Left cardiac atrium (tissue), 4 donors: ENCODE measurements at regions not wholly inside any gene's neighbourhood (a gene's known extent, or its start where the extent isn't known, plus 50 kb on each side); places are given as distances from the start of the nearest gene placed in this dataset.
A peak's percentile ranks its signal among the peaks of the same experiment; 100 is the strongest.

ENCODE experiments used
- ATAC-seq, 2 donors: fragments of 200-7000 bp; cut with Tn5 transposase; one replicate each; pipeline ENCODE4 v1.9.1; 2020; ENCODE audit warnings: mild to moderate bottlenecking in 2 of 2, moderate library complexity in 2 of 2
- DNase-seq: peaks from one replicate; pipeline ENCODE4 v3.0.0-alpha.2; 2020
- intact Hi-C, 2 donors: fragments of 100-400 bp; cut with DNase I; formaldehyde crosslinking; loops; one replicate each; pipeline versions ENCODE4 v1.14.1 to v1.15.1; 2022 to 2023
- donor health status: DM: no; HTN: yes; CAD: no.
- donor health status: DM: no; HTN: yes; CAD: no; lungs with severe emphysema.
- donor health status: DM: yes; HTN: yes; CAD: no.
- donor health status: Dilated cardiomyopathy.

- no peak for DNase-seq
- ATAC-seq, result no peak
- intact Hi-C loops, result no loop called here
Measured at GRCh38 chr10:124166431-124167125, 73.2 kb upstream of the CHST15 start.

DNA sequence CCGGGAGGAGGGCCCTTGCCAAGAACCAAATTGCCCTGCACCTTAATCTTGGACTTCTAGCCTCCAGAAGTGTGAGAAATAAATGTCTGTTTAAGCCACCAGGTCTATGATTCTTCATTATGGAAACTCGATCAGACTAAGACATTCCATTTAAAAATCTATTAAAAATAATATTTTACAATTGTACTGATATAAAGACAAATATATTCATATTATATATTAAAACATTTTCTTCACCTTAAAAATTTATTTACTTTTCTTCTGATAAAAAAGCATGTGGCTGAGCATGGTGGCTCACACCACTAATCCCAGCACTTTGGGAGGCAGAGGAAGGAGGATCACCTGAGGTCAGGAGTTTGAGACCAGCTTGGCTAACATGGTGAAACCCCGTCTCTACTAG, 72.4 kb upstream of the CHST15 start:
- intact Hi-C loops, result no loop called here
- no peak for DNase-seq
- no peak for ATAC-seq

DNA sequence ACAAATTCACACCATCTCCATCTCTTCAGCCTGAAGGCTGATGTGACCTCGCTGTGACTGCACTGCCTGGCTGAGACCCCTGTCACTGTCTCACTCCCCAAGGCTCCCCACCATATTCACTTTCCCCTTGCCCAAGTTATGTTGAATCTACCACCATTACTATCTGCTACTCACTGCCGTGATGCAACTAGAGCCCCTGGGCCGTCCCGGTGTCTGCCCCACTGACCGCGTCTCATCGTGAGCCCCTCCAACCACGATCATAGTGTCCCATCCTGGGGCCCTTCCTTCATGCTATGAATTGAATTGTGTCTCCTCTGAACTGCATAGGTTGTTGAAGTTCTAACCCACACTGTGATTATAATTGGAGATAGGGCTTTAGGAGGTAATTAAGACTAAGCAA, 71.9 kb upstream of the CHST15 start:
- no peak for DNase-seq
- intact Hi-C loops, result no loop called here
- ATAC-seq, result no peak

- DNase-seq (no peak), ATAC-seq (no peak)
- intact Hi-C loops, result no loop called here
Measured at GRCh38 chr10:124164264-124164663, 70.9 kb upstream of the CHST15 start.

GRCh38 chr10:124162774-124163354, 69.5 kb upstream of the CHST15 start:
- intact Hi-C loops, result no loop called here
- DNase-seq (no peak), ATAC-seq (no peak)

- intact Hi-C loops, result no loop called here
- ATAC-seq (no peak), DNase-seq (no peak)
Measured at GRCh38 chr10:124162136-124162535, 68.7 kb upstream of the CHST15 start.

DNA sequence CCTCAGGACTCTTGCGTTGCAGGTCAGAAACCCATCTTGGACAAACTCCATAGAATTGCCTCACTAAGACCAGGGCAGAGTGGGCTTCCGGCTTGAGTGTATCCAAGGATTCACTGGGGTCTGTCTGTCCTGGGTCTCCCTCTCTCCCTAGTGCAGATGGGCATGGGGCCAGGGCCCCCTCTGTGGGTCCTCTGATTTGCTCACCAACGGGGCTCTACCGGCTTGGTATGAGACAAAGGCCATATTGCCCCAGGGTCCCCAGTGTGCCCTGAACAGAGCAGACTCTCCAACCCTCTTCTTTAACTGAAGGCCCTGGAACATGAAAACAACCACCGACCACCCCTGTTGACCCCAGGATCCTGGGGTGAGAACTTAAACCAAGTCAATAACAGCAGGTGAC, 68.2 kb upstream of the CHST15 start:
- no peak for DNase-seq

GRCh38 chr10:124160943-124161582, 67.7 kb upstream of the CHST15 start:
- no peak for DNase-seq
- intact Hi-C loops, result no loop called here
- no peak for ATAC-seq

More for the DNA sequence above, 68.2 kb upstream of the CHST15 start:
- ATAC-seq, result no peak
- intact Hi-C loops, result no loop called here

GRCh38 chr10:124160176-124160575, 66.8 kb upstream of the CHST15 start:
- DNase-seq, result no peak
- no peak for ATAC-seq
- intact Hi-C loops, result no loop called here

DNA sequence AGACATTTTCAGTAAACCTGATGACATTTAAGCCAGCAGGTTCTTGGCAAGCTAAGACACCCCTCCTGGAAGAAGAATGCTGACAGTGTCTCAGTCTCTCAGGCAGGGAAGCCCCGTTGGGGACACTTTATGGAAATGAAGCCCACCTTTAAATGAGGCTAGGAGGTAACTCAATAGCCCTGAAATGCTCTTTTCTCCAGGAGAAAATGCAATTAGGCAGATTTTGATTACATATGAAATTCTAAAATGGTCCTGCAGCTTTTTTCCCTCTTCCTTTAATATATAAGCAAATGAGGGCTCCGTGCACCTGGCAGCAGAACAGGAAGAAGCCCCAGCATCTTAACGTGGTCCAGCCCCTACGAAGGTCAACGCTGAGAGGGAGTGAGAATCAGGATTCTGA, 65.8 kb upstream of the CHST15 start:
- intact Hi-C loops, result no loop called here
- no peak for DNase-seq
- ATAC-seq, result no peak

- intact Hi-C loops, result no loop called here
- DNase-seq (no peak), ATAC-seq (no peak)
Measured at GRCh38 chr10:124158592-124158991, 65.2 kb upstream of the CHST15 start.

GRCh38 chr10:124157271-124157681, 63.9 kb upstream of the CHST15 start:
- intact Hi-C loops, result no loop called here
- DNase-seq, result no peak
- ATAC-seq, result no peak

DNA sequence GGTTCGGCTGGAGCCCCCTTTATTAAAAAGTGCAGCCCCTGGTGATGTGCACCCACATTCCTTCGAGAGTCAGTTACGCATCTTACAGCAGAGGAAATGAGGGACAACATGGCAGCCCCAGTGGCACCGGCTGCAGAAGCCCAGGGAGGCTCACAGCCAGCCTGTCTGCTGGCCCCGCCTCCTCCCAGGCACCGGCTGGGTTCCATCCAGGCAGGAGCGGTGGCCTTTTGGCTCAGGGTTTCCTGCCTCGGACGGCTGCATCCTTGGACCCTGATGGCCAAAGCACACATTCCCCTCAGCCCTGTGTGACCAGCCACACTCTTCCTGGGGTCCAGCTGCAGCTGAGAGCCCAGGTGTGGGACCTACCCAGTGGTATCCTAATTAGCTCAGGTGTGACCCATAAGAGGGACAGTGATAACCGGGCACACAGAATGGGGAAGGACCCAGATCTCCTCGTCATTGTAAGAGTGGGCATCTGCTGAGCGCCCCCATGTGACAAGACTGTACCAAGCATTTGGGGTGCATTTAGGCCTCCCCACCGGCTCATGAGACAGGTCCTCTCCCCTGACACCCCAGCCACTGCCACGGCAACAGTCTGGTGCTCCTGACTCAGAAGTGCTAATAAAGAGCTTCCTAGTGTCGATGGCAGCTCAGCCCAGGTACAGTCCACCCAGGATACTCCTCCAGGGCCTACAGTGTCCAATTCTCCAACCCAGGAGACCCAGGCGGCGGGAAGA, 63.3 kb upstream of the CHST15 start:
- ATAC-seq (peak; percentile 23 to 25), DNase-seq (peak; percentile 49)
- intact Hi-C loops, result no loop called here

GRCh38 chr10:124155781-124156435, 62.5 kb upstream of the CHST15 start:
- ATAC-seq (peak; percentile 50 to 53), DNase-seq (peak; percentile 71)
- intact Hi-C loops, result no loop called here

DNA sequence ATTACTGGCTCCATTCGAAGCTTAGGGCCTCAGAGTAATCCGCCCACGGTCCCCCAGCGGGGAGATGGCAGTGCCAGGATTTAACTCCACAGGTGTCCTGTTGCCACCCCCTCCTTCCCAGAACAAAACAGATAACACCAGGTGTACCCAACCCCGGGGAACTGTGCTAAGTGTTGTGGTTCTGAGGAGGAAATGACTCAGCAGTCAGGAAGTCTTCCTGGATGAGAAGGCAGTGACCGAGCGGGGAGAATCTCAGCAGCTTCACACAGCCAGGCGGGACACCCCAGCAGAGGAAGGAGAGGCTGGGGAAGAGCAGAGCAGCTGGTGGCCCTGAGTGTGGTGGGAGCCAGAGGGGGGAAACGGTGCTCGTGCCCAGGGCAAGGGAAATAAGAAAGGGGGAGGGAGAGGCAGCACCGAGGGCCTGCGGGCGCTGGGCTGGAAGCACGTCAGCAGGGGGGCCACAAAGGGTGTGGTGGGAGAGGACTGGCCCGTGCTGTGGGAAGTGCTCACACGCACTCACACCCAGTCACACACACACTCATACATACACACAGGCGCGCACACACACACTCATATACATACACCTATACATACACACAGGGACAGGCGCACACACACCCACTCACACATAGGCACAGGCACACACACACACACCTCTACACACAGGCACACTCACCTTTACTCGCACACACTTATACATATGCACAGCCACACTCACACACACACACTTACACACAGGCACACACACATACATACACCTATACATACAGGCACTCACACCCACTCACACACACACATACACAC, 59.8 kb upstream of the CHST15 start:
- ATAC-seq (peak; percentile 24 to 75), DNase-seq (peak; percentile 60)
- intact Hi-C loops, result no loop called here

DNA sequence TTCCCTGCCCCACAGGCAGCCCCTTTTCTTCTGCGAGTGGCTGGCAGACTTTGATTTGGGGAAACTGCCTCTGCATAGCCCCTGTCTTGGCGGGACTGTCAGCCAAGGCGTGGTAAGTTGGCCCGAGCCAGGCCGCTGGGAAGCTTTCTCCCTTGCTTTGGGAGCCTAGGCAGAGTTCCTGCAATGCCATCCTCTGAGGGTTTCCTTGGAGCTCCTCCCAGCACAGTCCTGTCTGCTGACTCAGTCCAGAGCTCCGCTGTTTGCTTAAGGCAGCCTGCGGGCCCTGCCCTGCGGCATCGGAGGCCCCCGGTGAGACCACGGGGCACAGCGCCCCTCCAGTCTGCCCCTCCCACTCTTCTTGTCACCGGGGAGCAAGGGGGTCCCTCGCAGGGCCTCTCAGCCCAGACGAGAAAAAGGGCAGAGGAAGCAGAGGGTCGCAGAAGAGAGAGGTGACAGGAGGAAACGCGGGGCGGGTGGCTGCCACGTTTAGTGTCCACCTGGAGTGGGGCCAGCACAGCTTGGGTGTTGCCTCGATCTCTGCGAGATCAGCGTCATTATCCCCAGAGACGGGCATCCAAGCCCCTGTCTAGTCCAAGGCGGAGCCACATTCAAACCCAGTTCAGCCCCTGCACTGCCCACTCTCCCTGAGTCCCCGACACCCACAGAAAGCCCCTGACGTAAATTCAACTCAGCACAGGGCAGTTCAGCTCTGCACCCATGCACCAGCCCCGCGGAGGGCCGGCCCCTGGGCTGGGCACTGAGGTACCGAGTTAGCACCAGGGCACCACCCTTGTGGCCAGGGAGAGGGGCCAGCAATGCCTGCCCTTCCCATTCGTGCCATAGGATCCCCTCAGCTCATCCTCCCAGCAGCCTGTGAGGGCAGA, 59.0 kb upstream of the CHST15 start:
- intact Hi-C loops, result no loop called here
- DNase-seq (peak; percentile 70), ATAC-seq (peak; percentile 80 to 82)

GRCh38 chr10:124151466-124152095, 58.2 kb upstream of the CHST15 start:
- DNase-seq (no peak), ATAC-seq (no peak)
- intact Hi-C loops, result no loop called here
